Glutamatergic neuron (in vitro differentiated cells): ENCODE measurements at regions not wholly inside any gene's neighbourhood (a gene's known extent, or its start where the extent isn't known, plus 50 kb on each side); places are given as distances from the start of the nearest gene placed in this dataset.

Source experiments
- DNase-seq: peaks from one replicate; pipeline ENCODE4 v3.0.0; 2022
- H3K27ac Mint-ChIP-seq: one replicate; pipeline ENCODE4 v1.8.0; 2020; ENCODE audit warnings: mild to moderate bottlenecking, mixed read lengths, inconsistent platforms; ENCODE audit not compliant: unreplicated experiment
- H3K27me3 Mint-ChIP-seq: one replicate; pipeline ENCODE4 v1.8.0; 2020; ENCODE audit warnings: mild to moderate bottlenecking, moderate library complexity, mixed read lengths, inconsistent platforms; ENCODE audit not compliant: unreplicated experiment
- H3K36me3 Mint-ChIP-seq: one replicate; pipeline ENCODE4 v1.8.0; 2020; ENCODE audit warnings: mild to moderate bottlenecking, mixed read lengths, inconsistent platforms; ENCODE audit not compliant: unreplicated experiment
- H3K4me1 Mint-ChIP-seq: one replicate; pipeline ENCODE4 v1.8.0; 2020; ENCODE audit warnings: mild to moderate bottlenecking, low read depth, mixed read lengths, inconsistent platforms; ENCODE audit not compliant: unreplicated experiment
- H3K4me3 Mint-ChIP-seq: one replicate; pipeline ENCODE4 v1.8.0; 2020; ENCODE audit warnings: mild to moderate bottlenecking, mixed read lengths, inconsistent platforms; ENCODE audit not compliant: unreplicated experiment
- H3K9me3 Mint-ChIP-seq: one replicate; pipeline ENCODE4 v1.8.0; 2020; ENCODE audit warnings: mild to moderate bottlenecking, moderate library complexity, mixed read lengths, inconsistent platforms; ENCODE audit not compliant: unreplicated experiment
- CTCF ChIP-seq: fragments of 200-600 bp; sonication (generic); IDR thresholded peaks from one replicate; pipeline ENCODE4 v1.5.0; 2021; ENCODE audit not compliant: partially characterized antibody, unreplicated experiment

- Mint-ChIP-seq H3K36me3 (no peaks in the 10 kb centered on the region), H3K9me3 (no peaks in the 10 kb centered on the region), H3K4me1 (no peaks in the 10 kb centered on the region), H3K27ac (no peak overlapping the region), H3K27me3 (no peaks in the 10 kb centered on the region), H3K4me3 (no peak overlapping the region)
- TF ChIP-seq CTCF: no peak
- no peak for DNase-seq
Observed at GRCh38 chr3:87901141-87901540, 157.7 kb downstream of the CGGBP1 start.

- no peaks in the 10 kb centered on the region for H3K9me3 Mint-ChIP-seq
- no peaks in the 10 kb centered on the region for H3K4me1 Mint-ChIP-seq
- H3K27me3 Mint-ChIP-seq: no peaks in the 10 kb centered on the region
- DNase-seq: no peak
- no peaks in the 10 kb centered on the region for H3K36me3 Mint-ChIP-seq
- TF ChIP-seq CTCF: peak; percentile 15
- H3K27ac Mint-ChIP-seq: no peak overlapping the region
- H3K4me3 Mint-ChIP-seq: no peak overlapping the region
Observed at GRCh38 chr3:87900061-87900460, 158.7 kb downstream of the CGGBP1 start.

GRCh38 chr3:87898971-87899370 is 159.8 kb downstream of the CGGBP1 start:
- Mint-ChIP-seq H3K27me3 (no peaks in the 10 kb centered on the region), H3K36me3 (no peaks in the 10 kb centered on the region), H3K27ac (no peak overlapping the region), H3K9me3 (no peaks in the 10 kb centered on the region), H3K4me1 (no peaks in the 10 kb centered on the region), H3K4me3 (no peak overlapping the region)
- no peak for DNase-seq
- TF ChIP-seq CTCF: no peak

- Mint-ChIP-seq H3K27ac (no peak overlapping the region), H3K36me3 (no peaks in the 10 kb centered on the region), H3K9me3 (no peaks in the 10 kb centered on the region), H3K4me1 (no peaks in the 10 kb centered on the region), H3K27me3 (no peaks in the 10 kb centered on the region), H3K4me3 (no peak overlapping the region)
- no peak for TF ChIP-seq CTCF
- DNase-seq: no peak
Observed at GRCh38 chr3:87895983-87896382, 162.8 kb downstream of the CGGBP1 start.

GRCh38 chr3:87873136-87873535 is 185.7 kb downstream of the CGGBP1 start:
- TF ChIP-seq CTCF: no peak
- Mint-ChIP-seq H3K36me3 (peaks cover 23% of the 10 kb centered on the region), H3K4me1 (peaks cover 4% of the 10 kb centered on the region), H3K4me3 (no peak overlapping the region), H3K27ac (no peak overlapping the region), H3K27me3 (no peaks in the 10 kb centered on the region), H3K9me3 (no peaks in the 10 kb centered on the region)
- no peak for DNase-seq
